ENCODE measurements at regions not wholly inside any gene's neighbourhood (a gene's known extent, or its start where the extent isn't known, plus 50 kb on each side); places are given as distances from the start of the nearest gene placed in this dataset.

DNA sequence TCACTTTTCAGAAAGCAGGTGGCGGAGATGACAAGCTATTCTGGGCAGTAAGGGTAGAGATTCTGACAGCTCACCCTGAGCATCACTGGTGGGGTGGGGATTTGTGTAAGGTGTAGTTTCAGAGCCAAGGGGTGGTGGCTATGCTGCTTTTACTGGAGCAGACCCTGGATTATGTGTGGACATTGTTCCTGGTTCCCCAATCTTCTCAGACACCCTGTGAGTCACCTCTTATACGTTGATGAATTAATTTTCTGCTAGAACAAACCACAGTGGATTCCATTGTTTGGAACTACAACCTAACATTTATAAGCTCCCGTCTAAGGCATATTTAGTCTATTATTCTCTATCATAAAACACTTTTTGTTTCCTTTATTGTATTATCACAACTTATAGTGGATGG, 169.5 kb upstream of the COL8A1 start:
- TF ChIP-seq, protein P1, sequence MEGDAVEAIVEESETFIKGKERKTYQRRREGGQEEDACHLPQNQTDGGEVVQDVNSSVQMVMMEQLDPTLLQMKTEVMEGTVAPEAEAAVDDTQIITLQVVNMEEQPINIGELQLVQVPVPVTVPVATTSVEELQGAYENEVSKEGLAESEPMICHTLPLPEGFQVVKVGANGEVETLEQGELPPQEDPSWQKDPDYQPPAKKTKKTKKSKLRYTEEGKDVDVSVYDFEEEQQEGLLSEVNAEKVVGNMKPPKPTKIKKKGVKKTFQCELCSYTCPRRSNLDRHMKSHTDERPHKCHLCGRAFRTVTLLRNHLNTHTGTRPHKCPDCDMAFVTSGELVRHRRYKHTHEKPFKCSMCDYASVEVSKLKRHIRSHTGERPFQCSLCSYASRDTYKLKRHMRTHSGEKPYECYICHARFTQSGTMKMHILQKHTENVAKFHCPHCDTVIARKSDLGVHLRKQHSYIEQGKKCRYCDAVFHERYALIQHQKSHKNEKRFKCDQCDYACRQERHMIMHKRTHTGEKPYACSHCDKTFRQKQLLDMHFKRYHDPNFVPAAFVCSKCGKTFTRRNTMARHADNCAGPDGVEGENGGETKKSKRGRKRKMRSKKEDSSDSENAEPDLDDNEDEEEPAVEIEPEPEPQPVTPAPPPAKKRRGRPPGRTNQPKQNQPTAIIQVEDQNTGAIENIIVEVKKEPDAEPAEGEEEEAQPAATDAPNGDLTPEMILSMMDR (IDR thresholded peaks at IDR 0.05) = no peak
- TF ChIP-seq POLR2A (IDR thresholded peaks at IDR 0.05) = no peak
